MM.1S (cell line): ENCODE measurements at regions not wholly inside any gene's neighbourhood (a gene's known extent, or its start where the extent isn't known, plus 50 kb on each side); places are given as distances from the start of the nearest gene placed in this dataset.
A peak's percentile ranks its signal among the peaks of the same experiment; 100 is the strongest.

ENCODE experiments used
- DNase-seq: peaks from one replicate; pipeline ENCODE4 v3.0.0-alpha.2; 2015
- H2AFZ ChIP-seq: fragments of 300-600 bp; sonication (generic); 2 replicates; pipeline ENCODE4 v1.6.0; 2016; ENCODE audit warnings: antibody characterized with exemption, low read length
- H3F3A ChIP-seq: fragments of 300-600 bp; sonication (generic); 2 replicates; pipeline ENCODE4 v1.6.1; 2016; ENCODE audit warnings: mild to moderate bottlenecking, antibody characterized with exemption, low read length, moderate library complexity, mixed read lengths; ENCODE audit not compliant: insufficient read depth
- H3K27ac ChIP-seq: fragments of 300-600 bp; sonication (generic); 2 replicates; pipeline ENCODE4 v1.5.1; 2016; ENCODE audit warnings: mild to moderate bottlenecking, low read length
- H3K27me3 ChIP-seq: fragments of 300-600 bp; sonication (generic); replicated peaks from 2 replicates; pipeline ENCODE4 v1.6.0; 2016; ENCODE audit warnings: low read length; ENCODE audit not compliant: insufficient read depth
- H3K36me3 ChIP-seq: fragments of 300-600 bp; sonication (generic); replicated peaks from 2 replicates; pipeline ENCODE4 v1.6.1; 2016; ENCODE audit warnings: mild to moderate bottlenecking, low read length, mixed read lengths; ENCODE audit not compliant: insufficient read depth
- H3K4me1 ChIP-seq: fragments of 300-600 bp; sonication (generic); 2 replicates; pipeline ENCODE4 v1.6.1; 2016; ENCODE audit warnings: low read length, mixed read lengths
- H3K4me2 ChIP-seq: fragments of 300-600 bp; sonication (generic); 2 replicates; pipeline ENCODE4 v1.6.0; 2016; ENCODE audit warnings: low read depth, low read length
- H3K4me3 ChIP-seq: fragments of 300-600 bp; sonication (generic); 2 replicates; pipeline ENCODE4 v1.5.1; 2016; ENCODE audit warnings: low read length, mixed read lengths
- H3K79me2 ChIP-seq: fragments of 300-600 bp; sonication (generic); 2 replicates; pipeline ENCODE4 v1.6.1; 2016; ENCODE audit warnings: mixed run types, low read length, mixed read lengths
- H3K9ac ChIP-seq: fragments of 300-600 bp; sonication (generic); 2 replicates; pipeline ENCODE4 v1.6.1; 2016; ENCODE audit warnings: low read length, mixed read lengths
- H3K9me2 ChIP-seq: fragments of 300-600 bp; sonication (generic); replicated peaks from 2 replicates; pipeline ENCODE4 v1.6.1; 2016; ENCODE audit warnings: mild to moderate bottlenecking, low read length, mixed read lengths; ENCODE audit not compliant: insufficient read depth
- H3K9me3 ChIP-seq: fragments of 300-600 bp; sonication (generic); replicated peaks from 2 replicates; pipeline ENCODE4 v1.6.1; 2016; ENCODE audit warnings: mild to moderate bottlenecking, low read length, mixed read lengths; ENCODE audit not compliant: insufficient read depth
- H4K20me1 ChIP-seq: fragments of 300-600 bp; sonication (generic); 2 replicates; pipeline ENCODE4 v1.6.1; 2016; ENCODE audit warnings: mild to moderate bottlenecking, low read length, moderate library complexity, mixed read lengths; ENCODE audit not compliant: insufficient read depth
- EZH2 ChIP-seq: fragments of 300-600 bp; sonication (generic); optimal IDR thresholded peaks from 2 replicates; pipeline ENCODE3; 2017; ENCODE audit warnings: low read depth, mild to moderate bottlenecking, antibody characterized with exemption, low read length, mixed read lengths
- EZH2phosphoT487 ChIP-seq: fragments of 300-600 bp; sonication (generic); IDR thresholded peaks from 2 replicates; pipeline ENCODE4 v1.6.1; 2018; ENCODE audit warnings: antibody characterized with exemption, low read length
- TF ChIP-seq, protein P1 (sequence below): fragments of 300-600 bp; sonication (generic); IDR thresholded peaks from 2 replicates; pipeline ENCODE4 v1.5.1; 2016; ENCODE audit warnings: antibody characterized with exemption, low read length, mixed read lengths

DNA sequence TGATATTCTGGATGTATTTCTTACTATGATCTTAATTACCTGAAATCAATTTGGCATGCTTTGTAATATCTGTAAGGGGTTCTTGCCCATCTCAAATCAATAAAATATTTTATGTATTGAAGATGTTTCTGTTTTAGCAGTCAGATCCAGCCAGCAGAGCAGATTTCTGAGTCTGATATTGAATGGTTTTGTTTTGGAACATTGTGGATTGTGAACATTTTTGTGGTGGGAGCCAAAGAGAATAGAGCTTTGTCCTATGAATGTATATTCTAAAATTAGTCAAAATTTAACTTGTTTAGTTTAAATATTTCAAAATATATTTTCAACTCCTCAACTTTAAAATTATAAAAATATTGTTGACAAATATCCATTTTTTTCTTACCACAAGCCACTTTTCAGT is 197.0 kb downstream of the UBE2E3 start:
- Histone ChIP-seq H3K9me3 (no peaks in the 10 kb centered on the region), H3K36me3 (no peaks in the 10 kb centered on the region), H4K20me1 (no peaks in the 10 kb centered on the region), H3F3A (no peaks in the 10 kb centered on the region), H3K27me3 (no peaks in the 10 kb centered on the region), H3K4me1 (peaks cover 17% of the 10 kb centered on the region), H2AFZ (peak overlapping the region; percentile 1; the same call in 1 of the 2 replicates), H3K4me3 (no peak overlapping the region), H3K9me2 (no peaks in the 10 kb centered on the region), H3K9ac (no peak overlapping the region), H3K27ac (no peak overlapping the region), H3K79me2 (no peaks in the 10 kb centered on the region), H3K4me2 (no peak overlapping the region)
- no peak for DNase-seq
- no peak for TF ChIP-seq EZH2phosphoT487
- TF ChIP-seq, protein P1, sequence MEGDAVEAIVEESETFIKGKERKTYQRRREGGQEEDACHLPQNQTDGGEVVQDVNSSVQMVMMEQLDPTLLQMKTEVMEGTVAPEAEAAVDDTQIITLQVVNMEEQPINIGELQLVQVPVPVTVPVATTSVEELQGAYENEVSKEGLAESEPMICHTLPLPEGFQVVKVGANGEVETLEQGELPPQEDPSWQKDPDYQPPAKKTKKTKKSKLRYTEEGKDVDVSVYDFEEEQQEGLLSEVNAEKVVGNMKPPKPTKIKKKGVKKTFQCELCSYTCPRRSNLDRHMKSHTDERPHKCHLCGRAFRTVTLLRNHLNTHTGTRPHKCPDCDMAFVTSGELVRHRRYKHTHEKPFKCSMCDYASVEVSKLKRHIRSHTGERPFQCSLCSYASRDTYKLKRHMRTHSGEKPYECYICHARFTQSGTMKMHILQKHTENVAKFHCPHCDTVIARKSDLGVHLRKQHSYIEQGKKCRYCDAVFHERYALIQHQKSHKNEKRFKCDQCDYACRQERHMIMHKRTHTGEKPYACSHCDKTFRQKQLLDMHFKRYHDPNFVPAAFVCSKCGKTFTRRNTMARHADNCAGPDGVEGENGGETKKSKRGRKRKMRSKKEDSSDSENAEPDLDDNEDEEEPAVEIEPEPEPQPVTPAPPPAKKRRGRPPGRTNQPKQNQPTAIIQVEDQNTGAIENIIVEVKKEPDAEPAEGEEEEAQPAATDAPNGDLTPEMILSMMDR: no peak
- TF ChIP-seq EZH2: no peak

DNA sequence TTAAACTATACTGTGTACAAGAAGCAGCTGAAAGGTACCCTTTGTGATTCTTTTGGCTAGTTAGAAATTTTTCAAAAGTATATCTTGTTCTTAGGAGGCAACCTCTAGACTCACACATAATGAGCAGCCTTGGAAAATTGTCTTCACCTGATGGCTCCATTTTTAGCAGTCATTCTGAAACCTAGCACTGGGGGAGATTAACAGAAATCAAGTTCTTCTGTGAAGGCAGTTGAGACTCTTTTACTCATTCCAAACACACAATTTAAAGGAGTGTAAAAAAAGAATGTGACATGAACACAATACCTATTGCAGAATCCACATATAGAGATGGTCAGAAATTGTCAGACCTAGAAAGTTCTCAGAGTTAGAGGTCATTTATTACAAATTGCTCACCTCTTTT is 197.7 kb downstream of the UBE2E3 start:
- Histone ChIP-seq H3K4me1 (peaks cover 13% of the 10 kb centered on the region), H2AFZ (peak overlapping the region; percentile 1; the same call in 1 of the 2 replicates)
- no peak for DNase-seq

DNA sequence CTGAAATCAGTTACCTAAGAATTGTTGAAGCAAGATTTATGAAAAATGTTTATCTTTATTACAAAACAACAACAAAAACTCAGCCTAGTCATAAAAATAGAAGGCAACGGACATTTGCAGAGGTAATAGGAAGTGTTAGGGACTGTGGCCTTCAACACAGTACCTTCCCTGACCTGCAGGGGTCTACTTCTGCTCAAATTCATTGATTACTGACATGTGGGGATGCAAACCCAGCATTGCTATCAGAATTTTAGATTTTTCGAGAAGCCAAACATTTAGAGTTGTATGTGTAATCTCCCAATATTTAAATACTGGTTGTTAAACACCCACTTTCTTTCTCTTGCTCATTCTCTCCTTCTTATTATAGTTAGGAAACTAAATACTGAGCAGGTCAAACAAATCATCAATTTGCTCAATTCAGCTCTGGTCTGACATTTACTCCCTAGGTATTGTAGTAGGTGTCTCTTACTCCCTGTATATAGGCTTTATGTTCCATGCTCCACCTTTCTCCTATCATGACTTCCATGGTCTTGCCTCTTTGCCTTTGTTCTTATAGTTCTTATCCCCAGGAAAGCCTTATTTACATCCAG is 198.5 kb downstream of the UBE2E3 start:
- Histone ChIP-seq H3F3A (no peaks in the 10 kb centered on the region), H3K27me3 (no peaks in the 10 kb centered on the region), H3K27ac (no peak overlapping the region), H3K9ac (no peak overlapping the region), H3K4me3 (no peak overlapping the region), H3K79me2 (no peaks in the 10 kb centered on the region), H3K4me2 (no peak overlapping the region), H3K4me1 (peaks cover 17% of the 10 kb centered on the region), H3K36me3 (no peaks in the 10 kb centered on the region), H2AFZ (no peak overlapping the region), H3K9me2 (no peaks in the 10 kb centered on the region), H3K9me3 (no peaks in the 10 kb centered on the region), H4K20me1 (no peaks in the 10 kb centered on the region)
- DNase-seq: no peak
- TF ChIP-seq EZH2phosphoT487: no peak
- TF ChIP-seq, protein P1: peak; percentile 37
- TF ChIP-seq EZH2: no peak

More for the DNA sequence above, 197.7 kb downstream of the UBE2E3 start:
- H3F3A ChIP-seq: no peaks in the 10 kb centered on the region
- H3K9me3 ChIP-seq: no peaks in the 10 kb centered on the region
- no peaks in the 10 kb centered on the region for H3K27me3 ChIP-seq
- TF ChIP-seq, protein P1: no peak
- TF ChIP-seq EZH2phosphoT487: no peak
- no peak for TF ChIP-seq EZH2
- no peak overlapping the region for H3K27ac ChIP-seq
- H3K79me2 ChIP-seq: no peaks in the 10 kb centered on the region
- H3K36me3 ChIP-seq: no peaks in the 10 kb centered on the region
- no peak overlapping the region for H3K9ac ChIP-seq
- peak overlapping the region; percentile 6; the same call in 1 of the 2 replicates for H3K4me2 ChIP-seq
- no peak overlapping the region for H3K4me3 ChIP-seq
- no peaks in the 10 kb centered on the region for H4K20me1 ChIP-seq
- H3K9me2 ChIP-seq: no peaks in the 10 kb centered on the region
